AG20443 (cell line): ENCODE measurements at regions not wholly inside any gene's neighbourhood (a gene's known extent, or its start where the extent isn't known, plus 50 kb on each side); places are given as distances from the start of the nearest gene placed in this dataset.
"Not testable (repeated sequence)": the region's sequence is repeated elsewhere in the genome, so short reads cannot be mapped to it uniquely, and the experiment has no call there.

Source experiments
- DNase-seq: peaks from one replicate; pipeline ENCODE4 v3.0.0; 2012; ENCODE audit warnings: low spot score, mixed read lengths

DNA sequence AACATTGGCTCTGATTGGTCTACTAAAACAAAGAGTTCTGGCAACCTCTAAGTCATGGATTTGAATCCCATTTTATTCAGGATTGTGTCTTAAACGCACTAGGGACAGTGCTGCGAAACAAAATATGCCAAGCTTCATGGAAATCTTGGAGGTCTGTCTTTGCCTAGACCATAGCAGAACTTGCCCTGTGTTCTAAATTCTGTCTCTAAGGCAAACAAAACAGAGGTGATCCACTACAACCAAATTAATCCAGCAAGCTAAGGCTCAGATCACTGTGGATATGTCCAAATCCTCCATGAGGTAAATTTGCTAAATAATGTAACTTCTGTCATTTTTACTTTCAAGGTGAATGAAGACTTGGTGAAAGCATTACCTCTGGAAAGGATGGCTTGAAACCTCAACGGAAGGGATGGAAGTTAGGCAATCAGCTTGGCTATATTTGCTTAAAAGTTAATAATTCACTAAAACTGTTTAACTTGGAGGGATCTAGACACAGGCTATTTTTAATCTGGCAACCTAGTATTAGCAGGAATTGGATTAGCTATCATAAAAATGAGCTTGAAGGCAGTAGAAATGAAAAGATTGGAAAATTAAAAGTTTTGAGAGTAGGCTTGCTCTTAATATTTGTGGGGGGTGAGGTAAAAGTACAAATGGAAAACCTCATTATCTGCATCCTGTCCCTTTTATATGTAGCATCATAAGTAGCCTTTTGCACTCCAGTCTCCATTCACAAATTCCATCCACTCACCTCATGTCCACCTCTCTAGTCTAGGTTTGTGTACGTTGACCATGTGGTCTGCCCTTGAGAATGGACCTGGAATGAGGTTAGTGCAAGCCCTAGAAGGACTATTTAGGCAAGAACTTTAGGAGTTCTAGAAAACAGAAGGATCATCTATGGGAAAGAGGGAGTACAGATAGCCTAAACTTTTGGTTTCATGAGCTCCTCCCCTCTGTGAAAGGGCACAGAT, 176.2 kb downstream of the SMC2 start:
- DNase-seq, result no peak

DNA sequence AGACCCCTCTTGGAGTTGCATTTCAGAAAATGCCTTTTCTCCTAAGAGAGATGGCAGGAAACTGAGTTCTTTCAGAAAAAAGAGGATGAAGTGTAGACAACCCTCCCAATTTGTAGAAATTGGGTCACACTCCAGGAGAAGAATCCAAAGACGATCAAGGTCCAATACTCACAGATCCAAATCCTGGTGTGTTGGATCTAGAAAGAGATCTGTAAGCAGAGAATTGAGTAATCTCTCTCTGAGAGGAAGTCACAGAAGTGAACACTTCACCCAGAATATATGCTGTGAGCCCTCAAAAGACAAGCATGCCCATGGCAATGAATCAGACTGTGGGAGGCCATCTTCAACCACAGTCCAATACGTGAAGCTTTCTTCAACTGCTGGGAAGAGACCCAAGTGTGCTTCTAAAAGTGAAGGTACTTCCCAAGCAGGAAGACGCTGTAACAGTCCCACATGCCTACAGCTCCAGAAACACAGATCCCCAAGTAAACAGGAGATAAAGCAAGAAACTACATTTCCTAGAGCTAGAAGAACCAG, 182.7 kb downstream of the SMC2 start:
- DNase-seq, result peak; percentile 8

DNA sequence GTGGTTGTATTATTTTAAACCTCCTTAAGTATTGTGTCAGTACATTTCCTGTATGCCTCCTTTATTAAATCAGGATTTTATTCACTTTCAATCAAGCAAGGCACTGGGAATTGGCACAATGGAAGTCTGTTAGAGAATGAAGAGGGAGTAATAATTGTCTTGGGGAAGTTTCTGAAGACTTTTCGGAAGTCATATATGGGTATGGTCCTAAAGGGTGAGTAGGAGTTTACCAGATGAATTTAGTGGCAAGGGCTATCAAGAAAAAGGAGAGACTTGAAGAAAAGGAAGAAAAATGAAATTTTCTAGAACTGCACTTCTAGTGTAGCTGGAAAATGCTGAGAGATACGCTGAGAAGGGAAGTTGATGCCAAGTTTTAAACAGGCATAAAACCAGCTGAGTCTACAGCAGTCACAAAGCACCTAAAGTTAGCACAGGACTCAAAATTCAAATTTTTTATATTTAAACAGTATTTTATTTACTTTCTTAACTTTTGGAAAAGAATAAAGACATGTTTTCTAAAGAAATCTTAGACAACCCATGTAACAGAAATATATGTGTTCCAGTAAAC, 184.9 kb downstream of the SMC2 start:
- no peak for DNase-seq

DNA sequence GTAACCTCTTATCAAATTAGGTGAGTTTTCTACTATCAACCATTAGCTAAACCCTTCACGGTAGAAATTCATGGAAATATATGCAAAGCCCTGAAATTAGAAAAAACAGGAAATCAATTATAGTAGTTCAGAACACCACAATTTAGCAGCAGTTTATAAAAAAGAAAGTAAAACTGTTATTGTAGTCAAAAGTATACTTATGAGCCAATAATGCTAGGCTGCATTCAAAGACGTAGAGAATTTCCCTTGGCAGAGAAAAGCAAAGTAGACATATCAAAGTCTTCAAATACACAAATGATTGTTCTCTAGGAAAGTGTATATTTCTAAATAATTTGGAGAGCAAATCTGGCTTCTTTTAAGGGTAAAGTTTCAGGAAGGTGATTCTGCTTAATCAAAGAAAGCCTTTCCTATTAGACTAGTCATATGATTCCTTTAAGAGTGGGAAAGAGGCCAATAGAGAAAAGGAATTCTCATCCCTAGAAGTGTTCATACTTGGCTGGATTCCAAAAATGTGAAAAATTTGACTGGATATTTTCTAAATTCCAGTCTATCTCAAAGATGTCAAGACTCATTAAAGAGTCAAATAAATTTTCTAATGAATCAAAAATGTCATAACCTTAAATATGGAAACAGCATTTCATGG, 185.5 kb downstream of the SMC2 start:
- DNase-seq, result no peak

DNA sequence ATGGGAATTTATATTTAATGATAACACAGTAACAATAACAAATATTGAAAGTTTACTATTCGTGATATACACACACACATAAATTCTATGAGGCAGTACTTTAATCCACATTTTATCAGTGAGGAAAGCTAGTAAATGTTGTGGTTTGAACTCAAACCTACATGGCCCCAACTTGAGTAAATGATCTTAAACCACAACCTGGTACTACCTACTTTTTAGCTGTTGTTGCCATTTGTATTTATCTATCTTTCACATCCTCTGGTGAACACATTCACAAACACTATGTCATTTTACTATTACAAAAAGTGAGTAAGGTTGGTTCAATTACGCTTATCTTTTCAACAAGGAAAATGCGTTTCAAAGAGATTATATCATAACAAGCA, 186.1 kb downstream of the SMC2 start:
- no peak for DNase-seq

DNA sequence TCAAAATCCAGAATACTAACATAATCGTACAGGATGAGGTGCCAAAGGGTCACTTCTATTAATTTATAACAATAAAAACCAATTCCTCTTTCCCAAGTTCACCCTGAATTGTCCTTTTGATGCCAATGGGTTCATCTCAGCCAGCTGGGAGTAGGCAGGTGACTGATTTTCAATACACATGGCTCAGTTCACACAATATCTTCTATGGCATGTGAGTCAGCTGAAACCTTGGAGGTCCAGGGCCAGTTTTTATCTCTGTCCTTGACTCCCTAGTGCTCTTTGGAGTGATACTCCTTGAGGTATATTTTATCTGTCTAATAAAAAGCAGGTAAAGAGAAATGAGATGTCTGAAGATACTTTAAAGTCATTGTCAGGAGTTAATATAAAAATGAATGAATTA, 186.6 kb downstream of the SMC2 start:
- no peak for DNase-seq

DNA sequence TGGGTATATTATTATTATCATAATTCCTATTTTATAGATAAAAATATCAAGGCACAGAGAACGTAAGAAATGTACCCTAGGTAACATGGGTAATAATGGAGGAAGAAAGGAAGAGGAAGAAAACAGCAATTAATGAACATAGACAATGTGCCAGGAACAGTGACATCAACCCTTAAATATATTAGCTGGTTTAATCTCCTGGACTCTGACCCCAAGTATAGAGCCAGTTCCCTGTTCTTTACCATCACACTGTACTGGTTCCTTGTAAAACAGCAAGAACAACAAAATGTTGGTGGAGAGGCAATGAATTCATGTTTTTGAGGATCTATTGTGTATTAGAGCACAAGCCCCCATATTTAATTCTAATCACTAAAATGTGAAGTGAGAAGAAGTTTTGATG, 192.1 kb downstream of the SMC2 start:
- DNase-seq, result no peak

DNA sequence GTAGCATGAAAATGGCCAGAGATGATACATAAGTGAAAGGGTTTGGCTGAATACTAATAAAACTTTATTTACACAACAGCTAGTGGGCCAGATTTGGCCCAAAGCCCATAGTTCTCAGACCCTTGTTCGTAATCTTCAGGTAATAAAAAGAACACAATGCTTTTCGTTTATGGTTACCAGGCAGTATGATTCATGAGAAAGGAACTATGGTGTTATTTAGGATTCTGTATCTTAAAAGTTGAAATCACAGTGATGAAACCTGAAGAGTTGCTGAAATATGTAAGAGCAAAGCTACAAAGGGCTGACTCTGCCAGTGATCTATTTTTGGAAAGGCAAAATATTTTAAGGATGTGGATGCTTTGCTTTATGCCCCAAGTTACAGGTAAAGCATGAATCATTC, 192.7 kb downstream of the SMC2 start:
- DNase-seq, result no peak

DNA sequence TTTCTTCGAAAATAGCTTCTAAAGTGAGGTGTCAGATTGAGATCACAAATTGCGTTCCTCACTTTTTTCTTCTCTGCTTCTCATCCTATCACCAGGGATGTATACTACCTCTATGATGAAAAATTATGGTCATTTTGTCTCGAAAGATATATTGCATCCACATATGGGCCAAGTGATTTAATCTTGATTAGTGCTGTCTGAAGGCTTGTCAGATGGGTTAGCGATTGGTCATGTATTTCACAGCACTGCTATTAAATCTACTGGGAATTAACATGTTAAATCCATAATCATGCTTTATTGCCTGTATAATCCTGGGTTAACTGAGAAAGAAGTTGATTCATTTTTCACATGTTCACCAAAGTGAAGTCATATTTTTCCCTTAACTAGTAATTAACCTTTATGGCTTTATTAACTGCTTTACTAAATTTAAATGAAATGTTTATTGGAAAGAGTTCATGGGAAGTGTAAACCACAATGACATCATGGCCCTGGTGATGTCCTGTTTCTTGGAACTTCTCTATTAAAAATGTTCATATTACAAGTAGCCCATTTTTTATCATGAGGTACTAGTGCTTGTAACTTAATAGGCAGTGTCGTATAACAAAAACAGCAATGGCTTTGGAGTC, 193.3 kb downstream of the SMC2 start:
- DNase-seq, result no peak

DNA sequence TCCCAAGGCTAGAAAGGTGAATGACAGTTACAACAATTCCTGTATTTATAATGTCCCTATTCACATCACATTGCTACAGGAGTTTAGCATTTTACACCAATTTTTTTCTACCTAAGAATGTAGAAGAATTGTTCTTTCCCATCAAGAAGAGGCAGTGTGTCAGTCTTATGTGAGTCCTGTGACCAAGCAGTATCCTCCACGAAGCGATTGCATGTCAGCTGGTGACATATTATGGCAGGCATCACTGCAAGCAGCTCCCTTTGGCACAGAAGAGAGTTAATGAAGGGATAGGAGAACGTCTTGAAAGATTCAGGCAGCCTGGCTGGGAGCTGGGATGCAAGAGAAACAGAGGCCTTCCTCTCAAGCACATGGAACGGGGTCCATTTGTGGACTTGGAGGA, 199.8 kb downstream of the SMC2 start:
- no peak for DNase-seq

DNA sequence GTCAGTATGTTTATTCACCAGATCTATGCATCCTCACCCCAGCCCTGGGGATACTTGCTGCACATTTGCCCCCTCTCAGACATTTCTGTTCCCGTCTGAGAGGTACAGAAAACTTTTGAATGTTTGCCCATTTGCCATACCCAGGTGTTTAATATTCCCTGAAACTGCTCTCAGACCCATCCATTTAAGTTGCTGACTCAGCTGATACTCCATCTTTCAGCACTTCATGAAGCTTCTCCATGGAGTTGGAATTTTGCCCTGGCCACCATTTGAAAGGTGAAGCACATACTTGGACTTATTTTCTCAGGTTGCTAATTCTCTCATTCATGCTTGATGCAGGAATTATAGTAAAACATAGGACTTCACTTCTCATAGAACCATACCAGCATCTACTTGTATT, 203.9 kb upstream of the OR13F1 start:
- no peak for DNase-seq

DNA sequence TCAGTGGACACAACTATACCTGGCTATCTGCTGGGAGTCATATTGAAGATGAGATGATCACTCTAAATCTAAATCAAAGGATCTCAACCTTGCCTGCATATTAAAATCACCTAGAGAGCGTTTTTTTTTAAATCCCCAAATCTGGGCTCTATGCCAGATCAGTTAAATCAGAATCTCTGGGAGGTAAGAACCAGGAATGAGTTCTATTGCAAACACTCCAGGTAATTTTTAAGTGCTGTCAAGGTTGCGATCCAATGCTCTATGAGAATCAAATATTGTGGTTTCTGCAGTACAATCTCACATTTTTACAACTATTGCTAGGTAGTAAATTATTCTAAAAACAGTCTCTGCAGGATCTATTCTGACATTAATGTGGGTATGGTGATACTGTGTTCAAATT, 202.3 kb upstream of the OR13F1 start:
- DNase-seq, result no peak

DNA sequence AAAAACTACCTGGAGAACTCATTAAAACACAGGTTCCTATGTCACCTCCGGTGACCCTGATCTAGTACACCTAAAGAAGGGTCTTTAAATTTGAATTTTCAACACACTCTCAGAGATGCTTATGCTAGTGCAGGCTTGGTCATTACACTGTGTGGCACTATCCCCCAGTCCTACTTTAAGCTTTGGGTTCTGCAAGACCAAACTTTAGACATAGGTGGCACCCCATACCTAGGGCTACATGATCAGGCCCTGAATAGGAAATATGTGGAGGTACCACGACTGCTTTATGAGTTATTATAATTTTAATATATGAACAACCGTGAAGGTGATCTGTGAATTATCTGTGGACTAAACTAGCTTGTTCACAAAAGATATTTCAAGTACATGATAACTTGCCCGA, 201.3 kb upstream of the OR13F1 start:
- DNase-seq, result no peak

DNA sequence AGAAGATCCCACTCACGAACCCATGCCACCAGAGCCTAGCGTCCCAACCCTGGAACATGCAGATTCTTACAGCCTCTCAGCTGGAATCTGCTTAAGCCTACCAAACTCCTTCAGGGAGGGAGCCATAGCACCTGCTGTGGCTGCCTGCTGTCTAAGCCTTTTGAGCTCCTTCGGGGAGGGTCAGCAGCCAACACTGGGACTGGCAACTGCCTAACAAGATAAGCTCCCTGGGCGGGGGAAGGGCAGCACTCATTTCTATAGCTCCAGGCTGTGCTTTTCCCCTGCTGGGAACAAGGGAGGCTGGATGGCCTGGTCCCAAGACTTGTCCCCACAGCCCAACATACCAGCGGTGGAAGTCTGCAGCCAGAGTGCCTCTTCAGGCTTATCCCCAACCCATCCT, 199.1 kb upstream of the OR13F1 start:
- no peak for DNase-seq

DNA sequence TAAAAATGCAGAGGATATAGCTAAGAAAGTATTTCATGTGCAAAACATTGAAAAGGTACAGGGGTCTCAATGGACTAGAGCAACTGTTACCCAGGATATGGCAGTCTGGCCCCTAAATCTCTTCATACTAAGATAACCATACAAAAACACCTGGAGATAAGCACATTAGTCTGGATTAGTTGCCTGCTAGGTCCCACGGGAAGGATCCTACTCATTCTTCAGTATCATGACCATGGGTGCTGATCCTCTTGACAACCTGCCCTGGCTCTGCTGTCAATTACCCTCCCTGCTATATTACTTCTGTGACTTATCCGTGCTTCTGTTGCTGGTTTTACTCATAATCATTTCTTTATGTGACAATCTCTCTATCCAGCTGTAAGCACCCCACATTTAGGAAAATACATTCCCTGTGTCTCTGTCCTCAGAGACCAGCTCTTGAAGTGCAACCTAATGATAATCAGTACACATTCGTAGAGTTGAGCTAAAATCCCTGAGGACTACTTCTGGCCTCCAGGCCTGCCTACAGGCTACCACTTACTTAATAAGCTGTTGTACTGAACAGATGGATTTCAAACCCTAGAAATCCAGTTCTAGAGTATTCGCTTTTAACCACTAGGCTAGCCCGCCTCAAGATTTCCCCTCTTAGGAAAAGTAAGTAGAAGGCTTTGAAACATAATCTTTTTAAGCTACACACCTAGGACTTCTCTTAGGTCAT, 190.5 kb upstream of the OR13F1 start:
- no peak for DNase-seq

DNA sequence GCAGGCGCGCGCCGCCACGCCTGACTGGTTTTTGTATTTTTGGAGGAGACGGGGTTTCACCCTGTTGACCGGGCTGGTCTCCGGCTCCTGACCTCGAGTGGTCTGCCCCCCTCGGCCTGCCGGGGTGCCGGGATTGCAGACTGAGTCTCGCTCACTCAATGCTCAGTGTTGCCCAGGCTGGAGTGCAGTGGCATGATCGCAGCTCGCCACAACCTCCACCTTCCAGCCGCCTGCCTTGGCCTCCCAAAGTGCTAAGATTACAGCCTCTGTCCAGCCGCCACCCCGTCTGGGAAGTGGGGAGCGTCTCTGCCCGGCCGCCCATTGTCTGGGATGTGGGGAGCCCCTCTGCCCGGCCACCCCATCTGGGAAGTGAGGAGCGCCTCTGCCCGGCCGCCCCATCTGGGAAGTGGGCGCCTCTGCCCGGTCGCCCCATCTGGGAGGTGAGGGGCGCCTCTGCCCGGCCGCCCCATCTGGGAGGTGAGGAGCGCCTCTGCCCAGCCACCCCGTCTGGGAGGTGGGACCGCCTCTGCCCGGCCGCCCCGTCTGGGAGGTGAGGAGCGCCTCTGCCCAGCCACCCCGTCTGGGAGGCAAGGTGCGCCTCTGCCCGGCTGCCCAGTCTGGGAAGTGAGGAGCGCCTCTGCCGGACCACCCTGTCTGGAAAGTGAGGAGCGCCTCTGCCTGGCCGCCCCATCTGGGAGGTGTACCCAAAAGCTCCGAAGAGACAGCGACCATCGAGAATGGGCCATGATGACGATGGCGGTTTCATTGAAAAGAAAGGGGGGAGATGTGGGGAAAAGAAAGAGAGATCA, 187.7 kb upstream of the OR13F1 start:
- not testable (repeated sequence) for DNase-seq

DNA sequence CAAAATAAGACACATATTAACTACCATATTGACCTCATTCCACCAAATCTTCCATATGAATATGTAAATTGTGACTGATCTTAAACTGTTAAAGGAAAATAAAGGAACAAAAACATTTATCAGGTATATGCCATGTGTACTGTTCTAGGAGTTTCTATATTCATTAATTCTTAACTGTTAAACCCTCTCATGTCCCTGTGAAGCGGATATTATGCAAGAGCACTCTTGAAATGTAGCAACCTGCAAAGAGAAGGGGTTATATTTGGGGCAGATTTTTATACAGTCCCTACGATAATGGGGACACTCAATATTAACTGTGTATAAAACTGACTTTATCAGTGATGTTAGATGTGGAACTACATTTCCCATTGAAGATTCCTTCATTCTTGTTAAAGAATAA, 184.9 kb upstream of the OR13F1 start:
- DNase-seq, result no peak

DNA sequence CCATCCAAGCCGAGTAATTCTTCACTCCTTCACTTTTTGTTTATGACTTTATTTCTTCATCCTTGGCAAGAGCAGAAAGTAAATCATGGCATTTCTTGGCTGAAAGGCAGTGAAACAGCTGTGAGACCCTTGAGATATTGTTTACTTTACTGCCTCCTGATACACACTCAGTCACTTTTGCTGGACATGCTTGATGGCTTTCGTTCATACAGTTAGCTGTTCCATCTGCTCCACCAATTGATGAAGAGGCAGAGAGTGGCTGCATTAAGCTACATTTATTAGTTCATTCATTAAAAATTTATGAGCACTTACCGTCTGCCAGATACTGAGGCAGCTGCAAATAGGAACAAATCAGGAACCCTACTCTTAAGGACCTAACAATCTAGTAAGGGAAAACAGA, 184.4 kb upstream of the OR13F1 start:
- DNase-seq, result no peak

DNA sequence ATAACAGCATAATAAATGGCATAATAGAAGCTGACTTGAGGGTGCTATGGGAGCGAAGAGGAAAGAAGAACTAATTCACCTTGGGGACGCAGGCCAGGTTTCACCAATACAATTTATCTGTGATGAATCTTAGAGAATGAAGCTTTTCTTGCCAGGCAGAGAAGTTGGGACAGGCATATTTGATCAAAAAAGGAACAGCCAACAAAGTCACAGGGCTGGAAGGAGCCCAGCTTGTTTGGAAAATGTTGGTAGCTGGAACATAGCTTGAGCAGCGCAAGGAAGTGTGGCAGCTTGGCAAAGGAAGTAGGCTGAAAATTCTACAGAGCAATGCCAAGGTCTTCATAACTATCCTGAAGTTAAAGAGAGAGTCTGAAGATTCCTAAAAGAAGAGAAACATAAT, 181.5 kb upstream of the OR13F1 start:
- DNase-seq, result no peak

DNA sequence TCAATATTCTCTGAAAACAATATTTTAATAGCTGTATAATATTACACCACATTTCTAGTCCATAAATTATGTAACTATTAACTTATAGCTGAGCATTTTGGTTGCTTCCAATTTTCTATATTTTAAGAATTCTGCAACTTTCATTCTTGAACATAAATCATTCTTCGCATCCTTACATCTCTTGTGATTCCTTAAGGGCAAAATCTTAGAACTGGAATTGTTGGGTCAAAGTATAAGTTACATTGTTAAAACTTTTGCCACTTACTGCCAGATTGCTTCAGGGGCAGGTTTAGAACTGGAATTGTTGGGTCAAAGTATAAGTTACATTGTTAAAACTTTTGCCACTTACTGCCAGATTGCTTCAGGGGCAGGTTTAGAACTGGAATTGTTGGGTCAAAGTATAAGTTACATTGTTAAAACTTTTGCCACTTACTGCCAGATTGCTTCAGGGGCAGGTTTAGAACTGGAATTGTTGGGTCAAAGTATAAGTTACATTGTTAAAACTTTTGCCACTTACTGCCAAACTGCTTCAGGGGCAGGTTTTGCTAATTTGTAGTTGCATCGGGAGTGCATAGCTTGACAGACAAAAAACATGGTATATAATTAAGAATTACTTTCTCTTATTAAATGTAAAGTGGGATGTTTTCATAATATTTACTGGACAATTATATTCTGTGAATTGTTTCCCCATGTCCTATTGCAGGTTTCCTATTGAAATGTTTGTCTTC, 179.9 kb upstream of the OR13F1 start:
- DNase-seq, result not testable (repeated sequence)
